T-cell (primary cell): ENCODE measurements at regions not wholly inside any gene's neighbourhood (a gene's known extent, or its start where the extent isn't known, plus 50 kb on each side); places are given as distances from the start of the nearest gene placed in this dataset.

Source experiments
- ATAC-seq, 4 experiments: fragments of 200-7000 bp in 3 of 4; fragments of 150-1000 bp in 1 of 4; cut with Tn5 transposase; replicated peaks in 1 of 4; 1 replicate in 3 of 4; 2 replicates in 1 of 4; pipeline ENCODE4 v1.10.0; 2021; ENCODE audit warnings: moderate library complexity in 3 of 4, mild to moderate bottlenecking in 2 of 4, moderate number of reproducible peaks in 1 of 4
- CTCF ChIA-PET, 2 donors: fragments of 300-600 bp; sonication (Branson Sonifier 250); formaldehyde crosslinking; loops; one replicate each; lab custom pipeline; 2022; ENCODE audit warnings: antibody characterized with exemption in 2 of 2; lab: Charles Lee
- POLR2A ChIA-PET, 2 donors: fragments of 300-600 bp; sonication (Branson Sonifier 250); formaldehyde crosslinking; loops; one replicate each; lab custom pipeline; 2022; ENCODE audit warnings: antibody characterized with exemption in 2 of 2; lab: Charles Lee
- DNase-seq, 35 experiments: peaks; one replicate each; pipeline versions ENCODE4 v3.0.0 to v3.0.0-alpha.2; 2013 to 2023
- H3K27ac ChIP-seq: one replicate; pipeline ENCODE4 v1.5.1; 2013; ENCODE audit warnings: low read length
- H3K27me3 ChIP-seq, 2 experiments: replicated peaks in 1 of 2; 1 replicate in 1 of 2; 2 replicates in 1 of 2; pipeline versions ENCODE4 v1.6.1 to v1.7.0; 2013; ENCODE audit warnings: low read length in 1 of 2, mixed read lengths in 1 of 2; ENCODE audit not compliant: control insufficient read depth in 2 of 2, insufficient read depth in 2 of 2; ENCODE audit errors: extremely low read depth in 1 of 2
- H3K36me3 ChIP-seq, 2 donors: 1 replicate in 1 of 2; 2 replicates in 1 of 2; pipeline versions ENCODE4 v1.6.1 to v1.7.0; 2013; ENCODE audit warnings: low read length in 1 of 2; ENCODE audit not compliant: control insufficient read depth in 2 of 2, insufficient read depth in 1 of 2; ENCODE audit errors: extremely low read depth in 1 of 2
- H3K4me1 ChIP-seq, 2 experiments: 1 replicate in 1 of 2; 2 replicates in 1 of 2; pipeline versions ENCODE4 v1.6.1 to v1.7.0; 2013; ENCODE audit warnings: low read length in 2 of 2, mixed read lengths in 1 of 2; ENCODE audit not compliant: insufficient read depth in 2 of 2, control insufficient read depth in 1 of 2; ENCODE audit errors: extremely low read depth in 1 of 2
- H3K4me3 ChIP-seq, 2 donors: 1 replicate in 1 of 2; 2 replicates in 1 of 2; pipeline versions ENCODE4 v1.5.1 to v1.7.0; 2013; ENCODE audit warnings: mild to moderate bottlenecking in 2 of 2, low read length in 1 of 2, moderate library complexity in 1 of 2; ENCODE audit not compliant: control insufficient read depth in 1 of 2; ENCODE audit errors: extremely low read depth in 1 of 2
- H3K9me3 ChIP-seq: 2 replicates; pipeline ENCODE4 v1.7.0; 2013
- H3K27ac Mint-ChIP-seq, 2 donors: one replicate each; pipeline ENCODE4 v1.8.0; 2020 to 2021; ENCODE audit warnings: mild to moderate bottlenecking in 2 of 2, mixed read lengths in 2 of 2
- H3K27me3 Mint-ChIP-seq, 2 donors: one replicate each; pipeline ENCODE4 v1.8.0; 2021 to 2022; ENCODE audit warnings: mixed read lengths in 2 of 2
- H3K36me3 Mint-ChIP-seq: one replicate; pipeline ENCODE4 v1.8.0; 2021; ENCODE audit warnings: mixed read lengths
- H3K4me1 Mint-ChIP-seq, 3 donors: one replicate each; pipeline ENCODE4 v1.8.0; 2020 to 2022; ENCODE audit warnings: mixed read lengths in 3 of 3, mild to moderate bottlenecking in 1 of 3
- H3K4me3 Mint-ChIP-seq, 3 donors: one replicate each; pipeline ENCODE4 v1.8.0; 2020 to 2022; ENCODE audit warnings: mild to moderate bottlenecking in 3 of 3, mixed read lengths in 3 of 3, moderate library complexity in 3 of 3
- H3K9me3 Mint-ChIP-seq, 3 donors: one replicate each; pipeline ENCODE4 v1.8.0; 2020 to 2022; ENCODE audit warnings: mixed read lengths in 3 of 3
- WGBS: methylation state at CpG from one replicate; pipeline ENCODE4 v1.1.5; 2013; ENCODE audit warnings: missing lambda C conversion rate; ENCODE audit not compliant: insufficient coverage; 5-methylcytosine and 5-hydroxymethylcytosine counted together

- ChIA-PET CTCF (no interaction called here), POLR2A (no interaction called here)
- 71% methylated on average over 7 of the region's 8 CpGs for WGBS
- H3K27ac Mint-ChIP-seq: no peak overlapping the region
- H3K27me3 Mint-ChIP-seq: peaks cover 3 to 13% of the 10 kb centered on the region in 2 donors
- H3K27ac ChIP-seq: no peak overlapping the region
- no peak overlapping the region for H3K4me3 Mint-ChIP-seq
- ATAC-seq (no peak), DNase-seq (no peak)
- H3K4me1 ChIP-seq: no peaks in the 10 kb centered on the region
- H3K9me3 ChIP-seq: no peaks in the 10 kb centered on the region
- no peaks in the 10 kb centered on the region for H3K36me3 ChIP-seq
- H3K27me3 ChIP-seq: peaks cover 0 to 33% of the 10 kb centered on the region in 2 experiments
- no peak overlapping the region for H3K4me3 ChIP-seq
- H3K4me1 Mint-ChIP-seq: no peaks in the 10 kb centered on the region
- no peaks in the 10 kb centered on the region for H3K9me3 Mint-ChIP-seq
- H3K36me3 Mint-ChIP-seq: no peaks in the 10 kb centered on the region
These were observed 370.2 kb downstream of the SHANK2 start for GRCh38 chr11:70881948-70882715.

- no peaks in the 10 kb centered on the region for H3K36me3 Mint-ChIP-seq
- no peaks in the 10 kb centered on the region for H3K4me1 ChIP-seq
- H3K4me3 ChIP-seq: no peak overlapping the region
- H3K4me3 Mint-ChIP-seq: no peak overlapping the region
- no peaks in the 10 kb centered on the region for H3K9me3 ChIP-seq
- POLR2A ChIA-PET: no interaction called here
- no peaks in the 10 kb centered on the region for H3K36me3 ChIP-seq
- no peak overlapping the region for H3K27ac Mint-ChIP-seq
- DNase-seq: no peak
- no peaks in the 10 kb centered on the region for H3K4me1 Mint-ChIP-seq
- H3K27me3 ChIP-seq: peaks cover 0 to 33% of the 10 kb centered on the region in 2 experiments
- WGBS: 85% methylated on average over 9 of the region's 9 CpGs
- H3K9me3 Mint-ChIP-seq: no peaks in the 10 kb centered on the region
- peaks cover 1 to 11% of the 10 kb centered on the region in 2 donors for H3K27me3 Mint-ChIP-seq
- ATAC-seq: no peak
- CTCF ChIA-PET: no interaction called here
- no peak overlapping the region for H3K27ac ChIP-seq
These were observed 369.7 kb downstream of the SHANK2 start for GRCh38 chr11:70882716-70883085.

- no peak overlapping the region for H3K27ac ChIP-seq
- no peak overlapping the region for H3K4me3 Mint-ChIP-seq
- ATAC-seq (no peak), DNase-seq (no peak)
- CTCF ChIA-PET: no interaction called here
- no peaks in the 10 kb centered on the region for H3K4me1 ChIP-seq
- H3K9me3 ChIP-seq: no peaks in the 10 kb centered on the region
- H3K4me3 ChIP-seq: no peak overlapping the region
- no peaks in the 10 kb centered on the region for H3K9me3 Mint-ChIP-seq
- no peaks in the 10 kb centered on the region for H3K36me3 ChIP-seq
- peaks cover 0 to 31% of the 10 kb centered on the region in 2 experiments for H3K27me3 ChIP-seq
- H3K27ac Mint-ChIP-seq: no peak overlapping the region
- WGBS: 69% methylated on average over 8 of the region's 11 CpGs
- POLR2A ChIA-PET: no interaction called here
- H3K27me3 Mint-ChIP-seq: peaks cover 0 to 10% of the 10 kb centered on the region in 2 donors
- no peaks in the 10 kb centered on the region for H3K36me3 Mint-ChIP-seq
- H3K4me1 Mint-ChIP-seq: no peaks in the 10 kb centered on the region
These were observed 368.9 kb downstream of the SHANK2 start for GRCh38 chr11:70883323-70883940.

- ATAC-seq: no peak
- peaks cover 0 to 26% of the 10 kb centered on the region in 2 experiments for H3K27me3 ChIP-seq
- H3K27ac ChIP-seq: no peak overlapping the region
- Mint-ChIP-seq H3K36me3 (no peaks in the 10 kb centered on the region), H3K4me3 (no peak overlapping the region), H3K9me3 (no peaks in the 10 kb centered on the region), H3K27me3 (peaks cover 0 to 10% of the 10 kb centered on the region in 2 donors), H3K27ac (no peak overlapping the region), H3K4me1 (no peaks in the 10 kb centered on the region)
- no peaks in the 10 kb centered on the region for H3K36me3 ChIP-seq
- ChIA-PET CTCF (no interaction called here), POLR2A (no interaction called here)
- no peaks in the 10 kb centered on the region for H3K9me3 ChIP-seq
- 60% methylated on average over 10 of the region's 12 CpGs for WGBS
- DNase-seq: no peak
- H3K4me1 ChIP-seq: no peaks in the 10 kb centered on the region
- H3K4me3 ChIP-seq: no peak overlapping the region
These were observed 368.3 kb downstream of the SHANK2 start for GRCh38 chr11:70883973-70884623.

GRCh38 chr11:70885281-70886231 lies 366.8 kb downstream of the SHANK2 start:
- no peak overlapping the region for H3K27ac Mint-ChIP-seq
- no peaks in the 10 kb centered on the region for H3K9me3 Mint-ChIP-seq
- peaks cover 0 to 7% of the 10 kb centered on the region in 2 donors for H3K27me3 Mint-ChIP-seq
- no peak for DNase-seq
- H3K36me3 ChIP-seq: no peaks in the 10 kb centered on the region
- ChIA-PET CTCF (no interaction called here), POLR2A (no interaction called here)
- no peaks in the 10 kb centered on the region for H3K9me3 ChIP-seq
- H3K27ac ChIP-seq: no peak overlapping the region
- no peaks in the 10 kb centered on the region for H3K36me3 Mint-ChIP-seq
- no peak overlapping the region for H3K4me3 ChIP-seq
- no peak overlapping the region for H3K4me3 Mint-ChIP-seq
- H3K4me1 ChIP-seq: no peaks in the 10 kb centered on the region
- no peaks in the 10 kb centered on the region for H3K4me1 Mint-ChIP-seq
- WGBS: 82% methylated on average over 34 of the region's 42 CpGs
- no peak for ATAC-seq
- peaks cover 0 to 17% of the 10 kb centered on the region in 2 experiments for H3K27me3 ChIP-seq

GRCh38 chr11:70886256-70886655 lies 366.1 kb downstream of the SHANK2 start:
- Mint-ChIP-seq H3K27me3 (peaks cover 0 to 7% of the 10 kb centered on the region in 2 donors), H3K36me3 (no peaks in the 10 kb centered on the region), H3K27ac (no peak overlapping the region), H3K4me1 (no peaks in the 10 kb centered on the region), H3K9me3 (no peaks in the 10 kb centered on the region), H3K4me3 (no peak overlapping the region)
- Histone ChIP-seq H3K27ac (no peak overlapping the region), H3K4me1 (no peaks in the 10 kb centered on the region), H3K9me3 (no peaks in the 10 kb centered on the region), H3K27me3 (peaks cover 0 to 17% of the 10 kb centered on the region in 2 experiments), H3K4me3 (no peak overlapping the region), H3K36me3 (no peaks in the 10 kb centered on the region)
- CTCF ChIA-PET: no interaction called here
- POLR2A ChIA-PET: interaction anchor here in 1 of 2 donors (0.6 kb wide), 1 partner anchor 178 kb away, joined by 4 read pairs; no protein-coding TSS in a partner anchor
- no peak for DNase-seq
- 92% methylated on average over 2 of the region's 4 CpGs for WGBS
- no peak for ATAC-seq
